DMS53 (cell line): ENCODE measurements at regions not wholly inside any gene's neighbourhood (a gene's known extent, or its start where the extent isn't known, plus 50 kb on each side); places are given as distances from the start of the nearest gene placed in this dataset.

Source experiments
- DNase-seq: peaks from one replicate; lab custom pipeline; 2025; lab: John Stamatoyannopoulos, UW

DNA sequence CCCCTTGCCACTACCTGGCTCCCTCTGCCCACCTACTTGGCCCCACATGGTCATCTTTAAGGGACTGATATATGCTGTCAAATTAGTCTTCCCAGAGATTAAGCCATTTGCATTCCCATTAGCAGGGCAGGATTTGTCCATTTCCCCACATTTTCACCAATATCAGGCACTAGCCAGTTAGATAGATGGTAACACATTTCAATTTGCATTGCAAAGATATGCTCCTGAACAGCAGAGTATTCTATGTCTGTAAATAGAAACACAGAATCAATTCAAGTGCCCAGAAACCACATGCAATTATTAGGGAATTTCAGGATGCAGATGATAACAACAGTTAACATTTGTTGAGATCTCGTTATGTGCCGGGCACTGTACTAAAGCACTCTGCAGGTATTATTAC, 92.6 kb upstream of the IL12B start:
- no peak for DNase-seq

DNA sequence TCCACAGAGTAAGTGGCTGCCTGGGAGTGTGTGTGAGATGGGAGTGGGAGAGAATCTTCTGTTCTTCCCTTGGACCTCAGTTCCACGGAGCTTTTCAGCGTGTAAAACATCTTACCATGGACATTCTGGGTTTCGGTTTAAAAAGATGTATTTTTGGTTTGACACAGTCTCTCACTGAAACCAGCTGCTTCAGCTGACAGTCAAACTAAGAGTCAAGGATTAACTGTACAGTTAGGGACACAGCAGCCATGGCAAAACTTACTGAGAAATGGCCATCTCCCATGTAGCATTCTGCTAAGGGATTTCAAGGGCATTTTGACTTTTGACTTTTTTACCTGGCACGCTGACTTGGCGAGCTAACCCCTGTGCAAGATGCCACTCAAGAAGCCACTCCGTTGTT, 93.8 kb upstream of the IL12B start:
- DNase-seq = no peak

DNA sequence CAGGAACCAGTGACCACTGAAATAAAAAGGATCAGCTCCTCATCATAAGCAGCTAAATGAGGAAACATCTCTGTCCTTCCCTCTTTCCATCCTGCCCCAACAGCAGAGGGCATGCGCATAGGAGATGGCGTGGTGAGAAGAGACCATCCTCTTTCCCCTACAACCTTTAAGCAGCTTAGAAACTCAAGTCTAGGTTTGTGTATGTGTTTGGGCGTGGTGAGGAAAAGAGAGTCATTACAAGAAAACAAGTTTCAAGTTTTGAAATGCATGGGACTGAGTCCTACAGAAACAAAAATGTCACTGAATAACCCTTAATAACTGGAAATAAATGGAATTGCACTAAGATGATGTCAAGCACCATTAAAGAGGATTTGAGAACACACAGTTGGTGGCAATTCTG, 96.4 kb upstream of the IL12B start:
- no peak for DNase-seq

DNA sequence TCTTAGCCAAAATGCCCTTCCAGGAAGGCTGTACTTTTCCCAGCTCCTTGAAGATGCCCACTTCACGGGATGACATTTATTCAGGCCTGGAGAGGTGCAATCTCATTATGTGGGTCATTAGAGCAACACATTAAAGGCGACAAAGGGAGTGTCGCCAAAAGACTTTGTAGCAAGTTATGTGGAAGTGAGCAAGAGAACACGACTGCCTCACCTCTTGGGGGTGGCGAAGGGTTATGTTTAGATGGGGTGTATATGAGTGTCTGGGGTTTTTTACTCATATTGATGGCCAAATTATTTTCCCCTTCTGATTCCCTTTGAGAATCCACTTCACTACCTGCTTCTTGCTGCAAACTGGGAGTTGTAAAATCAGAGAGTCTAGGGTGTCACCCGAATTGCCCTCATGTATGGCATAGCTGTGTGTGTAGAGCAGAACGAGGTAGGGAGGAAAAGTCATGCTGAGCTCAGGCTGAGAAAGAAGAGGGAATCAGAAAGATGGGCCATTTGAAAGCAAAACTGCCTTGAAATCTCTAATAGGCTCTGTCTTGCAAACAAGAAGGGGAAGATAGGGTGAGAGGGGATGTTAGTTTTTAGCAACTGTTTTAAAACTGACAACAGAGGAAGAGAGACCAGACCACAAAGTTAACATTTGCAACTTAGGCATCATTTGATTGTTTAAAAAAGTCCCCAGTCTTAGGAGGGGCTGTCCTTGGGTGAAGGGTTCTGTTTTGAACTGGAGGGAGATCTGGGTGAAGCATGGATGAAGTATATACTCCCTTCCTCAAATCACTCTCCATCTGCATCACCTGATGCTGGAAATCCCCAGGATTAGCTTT, 97.1 kb upstream of the IL12B start:
- DNase-seq = no peak

DNA sequence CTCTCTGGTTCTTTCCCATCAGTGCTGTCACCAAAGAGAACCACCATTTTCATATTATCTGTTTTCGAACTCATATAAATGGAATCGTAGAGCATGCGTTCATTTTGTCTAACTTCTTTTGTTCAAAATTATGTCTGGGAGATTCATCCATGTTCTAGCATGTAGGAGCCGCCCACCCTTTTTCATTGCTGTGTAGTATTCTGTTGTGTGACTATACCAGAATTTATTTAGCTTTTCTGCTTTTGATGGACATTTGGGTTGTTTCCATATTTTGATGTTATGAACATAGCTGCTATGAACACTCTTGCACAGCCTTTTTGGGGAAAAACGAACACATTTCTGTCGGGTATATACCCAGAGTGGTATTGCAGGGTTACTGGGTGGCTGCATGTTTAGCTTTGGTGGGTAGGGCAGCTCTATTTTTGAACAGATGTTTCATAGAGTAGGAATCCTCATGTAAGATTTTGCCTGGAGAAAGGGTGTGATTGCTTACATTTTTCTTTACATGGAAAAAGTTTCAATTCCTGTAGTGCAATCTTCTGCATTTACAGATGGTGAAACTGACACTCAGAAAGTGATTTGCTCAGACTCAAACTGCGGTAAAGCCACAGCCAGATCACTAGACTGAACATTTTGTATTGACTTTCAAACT, 100.2 kb upstream of the IL12B start:
- no peak for DNase-seq

DNA sequence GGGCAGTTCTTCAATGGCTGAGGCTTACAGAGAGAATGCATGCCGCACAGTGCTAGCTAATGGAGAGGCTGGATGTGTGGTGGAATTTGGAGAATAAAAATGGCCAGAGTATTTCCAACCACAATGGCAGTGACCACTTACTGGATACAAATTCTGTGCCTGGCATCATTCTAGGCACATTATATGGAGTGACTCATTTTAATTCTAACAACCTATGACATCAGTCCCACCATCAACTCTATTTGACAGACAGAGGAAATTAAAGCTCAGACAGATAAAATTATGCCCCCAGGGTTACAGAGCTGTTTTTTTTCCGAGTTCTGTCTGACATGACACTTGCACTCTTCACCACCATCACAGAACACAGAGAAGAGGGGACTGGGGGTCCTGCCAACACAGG, 105.6 kb upstream of the IL12B start:
- no peak for DNase-seq

DNA sequence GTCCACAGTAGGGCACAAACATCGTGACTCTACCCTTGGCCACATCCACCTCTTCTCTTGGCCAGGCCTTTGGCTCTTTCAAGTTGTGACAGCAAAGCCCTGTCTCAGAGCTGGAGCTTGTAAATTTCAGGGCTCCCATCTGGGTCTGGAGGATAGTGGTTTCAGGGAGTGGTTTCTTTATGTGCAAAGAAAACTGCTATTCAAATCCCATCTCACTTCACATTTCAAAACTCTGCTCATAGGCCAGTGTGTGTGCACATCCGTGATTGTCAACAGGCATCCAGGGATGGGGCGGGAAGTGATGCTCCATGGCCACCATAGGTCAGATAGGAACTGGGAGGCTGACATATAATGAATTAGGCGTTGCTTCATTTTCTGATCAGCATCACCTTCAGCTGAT, 107.8 kb upstream of the IL12B start:
- no peak for DNase-seq

DNA sequence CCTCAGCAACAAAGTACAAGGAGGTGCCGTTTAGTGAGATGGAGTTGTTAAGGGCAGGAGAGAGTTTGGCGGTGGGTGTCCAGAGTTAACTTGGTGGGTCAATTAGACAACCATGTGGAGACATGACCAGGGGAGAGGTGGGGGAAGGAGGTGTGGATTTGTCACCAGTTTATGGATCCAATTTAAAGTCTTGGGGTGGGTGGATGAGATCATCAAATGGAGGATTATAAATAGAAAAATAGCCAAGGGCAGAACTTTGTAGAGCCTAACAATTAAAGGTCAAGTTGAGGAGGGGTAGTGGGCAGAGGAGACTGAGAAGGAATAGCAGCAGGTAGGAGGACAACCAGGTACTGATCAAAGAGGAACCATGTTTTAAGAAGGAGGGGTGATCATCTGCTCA, 108.7 kb upstream of the IL12B start:
- DNase-seq = no peak

DNA sequence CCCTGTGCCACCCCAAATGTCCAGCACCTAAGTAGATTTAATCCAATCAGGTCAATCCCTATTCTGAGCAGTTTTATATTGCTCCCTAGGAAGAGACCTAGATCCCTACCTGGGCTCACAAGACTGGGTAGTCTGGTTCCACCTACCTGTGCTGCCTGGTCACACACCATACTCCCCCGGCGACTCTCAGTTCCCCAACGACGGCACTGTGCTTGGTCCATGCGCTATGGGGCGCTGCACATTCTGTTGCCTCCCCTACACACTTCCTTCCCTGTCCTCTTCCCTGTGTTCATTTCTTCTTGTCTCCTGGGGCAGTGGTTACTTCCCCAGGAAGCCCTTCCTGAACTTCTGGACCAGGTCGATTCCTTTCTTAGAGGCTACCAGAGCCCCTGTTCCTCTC, 109.9 kb upstream of the IL12B start:
- DNase-seq = no peak

DNA sequence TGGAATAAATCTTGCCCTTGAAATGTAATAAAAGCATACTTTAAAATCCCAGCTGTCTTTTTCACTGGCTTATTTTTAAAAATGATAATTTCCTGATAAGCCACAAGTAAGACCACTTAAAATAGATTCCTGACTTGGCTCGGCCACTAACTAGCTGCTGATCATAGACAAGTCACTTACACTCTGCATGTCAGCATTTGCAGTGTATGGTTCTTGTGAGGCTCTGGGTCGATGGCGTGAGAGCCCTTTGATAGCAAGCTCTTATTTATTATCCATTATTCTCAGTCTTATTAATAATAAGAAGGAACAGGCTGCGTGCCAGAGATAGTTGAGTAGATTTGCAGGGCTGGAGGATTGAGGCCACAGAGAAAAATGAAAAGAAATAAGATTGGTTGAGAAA, 110.7 kb upstream of the IL12B start:
- DNase-seq = no peak

DNA sequence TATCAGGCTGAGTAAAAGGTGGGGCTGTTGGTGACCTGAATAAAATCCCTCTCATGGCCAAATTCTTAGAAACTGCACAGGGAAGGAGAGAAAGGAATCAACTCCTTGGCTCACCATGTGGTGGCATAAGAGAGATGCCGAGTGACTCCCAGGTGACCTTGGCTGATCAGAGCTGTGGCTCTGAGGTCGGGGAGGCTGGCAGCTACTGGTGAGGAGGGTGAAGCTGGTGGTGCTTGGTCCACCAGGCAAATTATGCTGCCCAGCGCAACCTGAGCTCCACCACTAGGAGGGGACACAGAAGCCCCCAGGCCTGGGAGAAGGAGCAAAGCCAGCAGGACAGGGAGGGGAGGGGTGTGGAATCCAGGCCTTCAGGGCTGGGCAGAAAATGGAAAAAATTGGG, 111.2 kb upstream of the IL12B start:
- DNase-seq = peak; percentile 57

DNA sequence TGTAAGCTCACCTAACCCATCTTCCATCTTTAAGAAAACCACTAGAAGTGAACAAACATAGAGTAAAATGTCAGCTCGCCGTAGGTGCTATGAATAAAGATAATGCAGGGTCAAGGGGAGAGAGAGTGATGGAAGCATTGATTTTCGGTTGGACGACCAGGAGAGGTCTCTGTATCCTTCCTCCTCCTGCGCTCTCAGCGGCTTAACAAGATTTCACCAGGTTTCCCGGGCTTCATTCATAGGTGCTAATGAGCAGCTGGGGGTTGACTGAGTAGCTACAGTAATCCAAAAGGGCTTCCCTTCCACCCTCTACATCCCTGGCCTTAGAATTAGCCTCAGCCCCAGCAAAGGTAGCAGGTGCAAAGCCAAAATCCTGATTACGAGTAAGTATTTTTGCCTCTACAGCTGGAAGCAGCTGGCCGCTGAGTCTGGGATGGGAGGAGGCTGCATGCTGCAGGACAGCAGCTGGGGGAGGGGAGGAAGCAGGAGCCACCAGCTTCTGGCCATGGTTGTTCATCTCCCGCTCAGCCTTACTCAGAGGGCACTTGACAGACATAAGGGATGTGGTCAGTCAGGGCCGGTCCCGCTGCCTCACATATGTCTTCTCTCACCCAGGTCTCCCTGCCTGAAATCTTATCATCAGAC, 112.0 kb upstream of the IL12B start:
- DNase-seq = no peak

DNA sequence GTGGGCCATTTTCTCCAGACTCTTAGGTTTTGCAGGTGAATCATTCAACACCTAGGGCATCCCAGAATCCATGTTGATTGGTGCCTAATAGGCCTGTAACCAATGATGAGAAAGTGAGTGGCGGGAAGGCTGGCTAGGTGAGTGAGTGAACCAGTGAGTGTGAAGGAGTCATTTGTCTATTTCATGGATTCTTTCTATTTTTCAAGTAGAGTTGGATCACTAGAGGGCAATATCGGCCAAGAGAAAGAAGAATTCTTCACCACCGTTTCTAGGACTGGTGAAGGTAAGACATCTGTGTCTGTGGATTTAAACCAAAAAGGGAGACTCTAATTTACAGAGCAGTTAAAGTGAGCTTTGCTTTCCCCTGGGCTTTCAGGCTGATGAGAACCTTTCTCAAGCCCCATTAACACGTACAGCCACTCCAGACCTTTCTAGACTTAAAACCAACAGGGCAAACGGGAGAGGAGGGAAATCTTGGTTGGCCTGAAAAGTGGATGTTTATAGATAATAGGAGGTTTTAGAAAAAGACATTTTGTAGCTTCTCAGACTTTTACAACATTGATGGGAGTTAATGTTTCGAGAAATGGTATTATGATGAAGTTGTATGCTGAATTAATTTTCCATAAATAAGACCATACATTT, 114.3 kb upstream of the IL12B start:
- DNase-seq = peak; percentile 87

DNA sequence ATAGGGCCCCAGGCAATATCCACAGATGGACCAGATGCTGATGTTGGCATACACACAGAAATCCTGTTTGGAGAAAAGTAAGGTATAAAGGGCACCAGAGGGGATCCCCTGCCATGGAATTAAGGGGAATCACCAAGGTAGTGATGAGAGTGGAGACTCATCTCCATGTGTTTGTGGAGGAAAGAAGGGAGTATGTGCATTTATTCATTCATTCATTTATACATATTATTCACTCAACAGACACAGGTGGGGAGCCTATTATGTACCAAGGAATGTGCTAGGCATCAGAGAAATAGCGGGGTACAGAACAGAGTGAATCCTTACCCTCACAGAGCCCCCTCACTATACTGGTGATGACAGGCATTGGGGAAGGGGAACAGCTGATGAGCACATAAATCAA, 116.8 kb upstream of the IL12B start:
- DNase-seq = no peak

DNA sequence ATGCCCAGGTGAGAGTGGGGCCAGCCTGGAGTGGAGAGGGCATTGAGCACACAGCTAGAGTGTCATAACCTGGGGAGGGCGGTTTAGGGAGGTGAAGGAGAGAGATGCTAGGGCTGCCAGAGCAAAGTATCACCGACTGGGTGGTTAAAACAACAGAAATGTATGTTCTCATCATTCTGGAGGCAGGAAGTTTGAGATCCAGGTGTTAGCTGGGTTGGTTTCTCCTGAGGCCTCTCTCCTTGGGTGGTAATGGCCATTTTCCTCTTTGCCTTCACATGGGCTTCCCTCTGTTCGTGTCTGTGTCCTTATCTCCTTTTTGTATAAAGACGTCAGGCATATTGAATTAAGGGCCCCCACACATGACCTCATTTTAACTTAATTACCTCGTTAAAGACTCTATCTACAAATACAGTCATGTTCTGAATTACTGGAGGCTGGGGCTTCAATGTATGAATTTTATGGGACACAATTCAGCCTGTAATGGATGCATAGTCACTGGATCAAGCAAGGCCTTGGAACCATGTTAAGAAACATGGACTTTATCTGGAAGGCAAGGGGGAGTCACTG, 118.6 kb upstream of the IL12B start:
- no peak for DNase-seq

DNA sequence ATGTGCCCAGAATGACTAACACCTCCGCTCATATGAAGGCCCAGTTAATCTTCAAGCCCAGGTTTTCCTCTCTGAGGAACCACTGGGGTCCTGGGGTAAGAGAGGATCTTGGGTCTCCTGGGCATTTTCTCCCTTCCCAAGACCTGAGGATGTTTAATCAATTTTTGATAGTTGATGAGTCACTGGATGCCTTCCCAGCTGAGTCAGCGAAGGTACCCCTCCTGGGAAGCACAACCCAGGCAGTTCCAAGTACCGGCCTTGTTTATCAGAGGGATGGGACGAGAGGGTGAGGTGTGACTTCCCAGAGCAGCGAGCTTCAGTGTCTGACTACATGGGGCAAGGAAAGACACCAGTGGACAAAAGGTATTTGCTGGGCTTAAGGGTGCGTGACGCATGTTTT, 119.6 kb upstream of the IL12B start:
- DNase-seq = no peak

DNA sequence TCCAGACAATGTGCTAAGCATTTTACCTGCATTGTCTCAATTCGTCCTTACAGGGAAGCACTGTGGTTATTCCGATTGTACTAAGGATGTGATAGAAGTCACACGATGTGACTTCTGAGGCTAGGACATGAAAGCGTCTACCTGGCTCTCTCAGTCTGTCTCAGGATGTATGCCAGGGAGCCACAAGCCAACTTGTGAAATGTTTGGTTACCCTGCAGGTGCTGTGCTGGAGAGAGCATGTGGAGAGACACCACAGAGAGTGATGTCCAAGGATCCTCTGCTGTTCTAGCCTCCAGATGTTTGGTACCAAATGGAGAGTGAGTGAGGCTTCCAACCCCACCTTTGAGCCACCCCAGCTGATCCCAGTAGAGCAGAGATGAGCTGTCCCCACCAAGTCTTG, 120.1 kb upstream of the IL12B start:
- DNase-seq = no peak

DNA sequence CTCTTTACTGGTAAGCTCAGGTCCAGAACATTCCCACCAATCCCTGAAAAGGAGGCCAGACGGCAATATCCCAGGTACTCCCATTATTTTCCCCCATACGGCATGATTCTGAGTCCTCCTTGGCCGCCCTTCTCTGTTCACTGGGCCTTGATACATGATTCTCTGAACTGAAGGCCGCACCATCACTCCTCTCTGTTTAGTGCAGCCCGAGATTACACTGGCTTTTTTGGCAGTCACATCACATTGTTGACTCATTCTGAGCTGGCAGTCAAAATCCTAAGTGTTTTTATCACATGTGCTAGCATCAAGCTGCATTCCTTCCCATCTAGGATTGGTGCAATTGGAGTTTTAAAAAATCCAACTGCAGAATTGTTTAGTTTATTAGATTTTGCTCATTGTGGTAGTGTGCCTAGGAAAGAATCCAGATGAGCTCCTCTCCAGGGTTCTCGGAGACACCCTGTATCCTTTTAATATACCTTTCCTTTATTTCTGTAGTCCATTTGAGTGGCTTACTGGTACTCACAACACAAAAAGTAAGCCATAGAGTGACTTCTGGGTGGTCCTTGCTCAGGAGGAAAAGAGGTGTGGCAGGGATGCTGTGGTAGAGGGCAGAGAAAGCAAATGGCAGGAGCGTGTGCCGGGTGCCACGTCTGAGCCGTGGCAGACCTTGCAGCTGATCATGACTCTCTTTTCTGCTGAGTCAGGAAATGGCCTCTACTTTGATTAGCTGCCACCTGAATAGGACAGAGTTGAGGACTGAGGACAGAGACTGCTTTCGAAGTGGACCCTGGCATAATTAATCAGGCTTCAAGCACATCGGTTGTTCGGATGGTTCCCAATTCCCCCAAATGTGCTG, 121.1 kb upstream of the IL12B start:
- peak; percentile 24 for DNase-seq

DNA sequence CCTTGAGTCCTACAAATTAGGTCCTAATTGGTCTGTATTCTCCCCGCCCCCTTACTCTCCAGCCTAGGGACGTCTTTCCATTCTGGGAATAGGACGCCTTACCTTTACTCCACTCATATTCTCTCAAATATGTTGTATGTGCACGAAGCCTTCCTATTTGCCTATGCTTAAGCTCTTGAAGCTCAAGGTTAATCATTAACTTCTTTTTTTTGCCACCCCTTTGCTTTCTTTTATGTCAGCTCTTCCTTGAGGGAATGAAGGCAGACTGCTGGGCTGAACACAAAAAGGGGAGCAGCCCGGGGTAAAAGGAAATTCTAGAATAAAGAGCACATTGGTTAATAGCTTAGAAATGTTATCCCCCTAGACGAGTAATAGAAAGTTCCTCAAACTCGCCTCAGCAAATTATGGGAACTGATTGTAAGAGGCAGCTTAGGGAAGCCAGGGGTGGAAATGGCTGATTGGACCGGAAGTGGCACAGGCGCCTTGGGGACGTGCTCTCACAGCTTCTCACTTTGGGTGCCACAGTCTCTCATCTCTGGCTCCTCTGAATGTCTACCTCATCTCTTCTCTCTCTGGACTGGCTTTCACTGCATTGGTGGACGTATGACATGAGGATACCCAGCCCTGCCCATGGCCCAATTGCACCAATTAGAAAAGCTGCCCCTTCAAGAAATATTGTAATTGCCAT, 122.3 kb upstream of the IL12B start:
- peak; percentile 95 for DNase-seq

DNA sequence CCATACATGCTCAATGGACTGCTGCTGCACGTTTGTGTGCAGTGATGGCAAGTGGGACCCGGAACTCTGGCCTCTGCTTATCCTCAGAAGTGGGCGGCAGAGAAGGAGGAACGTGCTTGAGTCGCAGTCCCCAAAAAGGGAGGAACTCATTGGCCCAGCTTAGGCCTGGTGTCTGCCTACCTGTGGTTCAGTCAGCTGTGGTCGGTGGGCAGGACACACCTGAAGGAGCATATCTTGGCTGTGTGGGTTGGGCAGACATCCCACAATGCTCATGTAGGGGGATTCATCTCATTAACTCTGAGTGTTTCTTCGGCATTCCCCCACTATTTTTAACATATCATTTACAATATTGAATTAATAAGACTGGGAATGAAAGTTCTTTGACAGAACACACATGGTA, 122.9 kb upstream of the IL12B start:
- no peak for DNase-seq

DNA sequence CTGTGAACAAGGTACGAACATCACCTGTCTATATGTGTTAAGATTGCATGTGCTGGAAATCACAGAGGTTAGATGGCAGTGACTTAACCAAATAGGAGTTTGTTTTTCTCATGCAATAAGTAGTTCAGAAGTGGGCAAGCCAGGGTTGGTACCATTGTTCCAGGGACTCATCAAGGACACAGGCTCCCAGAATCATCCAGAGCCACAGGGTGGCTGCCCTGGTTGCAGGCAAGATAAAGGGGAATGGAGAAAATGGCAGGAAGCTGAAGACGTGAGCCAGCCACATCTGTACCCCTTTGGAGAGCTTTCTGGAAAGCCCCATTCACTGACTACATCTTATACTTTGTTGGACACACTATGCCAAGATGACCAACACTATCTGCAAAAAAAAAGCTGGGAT, 126.0 kb upstream of the IL12B start:
- DNase-seq = no peak
